ENCODE measurements at regions not wholly inside any gene's neighbourhood (a gene's known extent, or its start where the extent isn't known, plus 50 kb on each side); places are given as distances from the start of the nearest gene placed in this dataset.

DNA sequence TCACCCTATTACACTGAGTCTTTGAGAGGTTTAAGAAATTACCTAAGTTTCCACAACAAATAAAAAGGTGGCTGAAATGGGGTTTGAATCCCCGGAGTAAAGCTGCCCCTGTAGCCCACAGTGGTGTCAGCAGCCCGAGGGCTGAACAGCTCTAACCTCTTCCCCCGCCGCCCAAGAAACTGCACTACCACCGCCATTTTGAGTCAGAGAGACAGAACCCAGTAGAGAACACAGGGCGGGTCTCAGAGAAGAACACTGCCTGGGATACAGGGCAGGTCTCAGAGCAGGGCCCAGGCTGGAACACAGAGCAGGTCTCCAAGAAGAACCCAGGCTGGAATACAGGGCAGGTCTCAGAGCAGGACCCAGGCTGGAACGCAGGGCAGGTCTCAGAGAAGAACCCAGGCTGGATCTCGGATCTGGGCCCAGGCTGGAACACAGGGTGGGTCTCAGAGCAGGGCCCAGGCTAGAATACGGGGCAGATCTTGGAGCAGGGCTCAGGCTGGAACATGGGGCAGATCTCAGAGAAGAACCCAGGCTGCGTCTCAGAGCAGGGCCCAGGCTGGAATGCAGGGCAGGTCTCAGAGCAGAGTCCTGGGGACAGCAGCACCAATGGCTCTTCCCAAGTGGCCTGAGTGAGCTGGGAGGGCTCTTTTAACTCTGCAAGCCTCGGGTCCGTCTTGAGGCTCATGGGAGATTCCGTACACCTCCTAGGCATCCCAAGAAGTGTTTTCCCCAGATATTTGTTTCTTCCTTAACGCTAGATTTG is 85.9 kb upstream of the LANCL2 start:
- Mint-ChIP-seq H3K36me3 (ENCODE audit: low read depth) (no peaks in the 10 kb centered on the region), H3K27me3 (ENCODE audit: insufficient read depth) (no peaks in the 10 kb centered on the region), H3K4me1 (peaks cover 1% of the 10 kb centered on the region), H3K27ac (no peak overlapping the region), H3K4me3 (no peak overlapping the region), H3K9me3 (no peaks in the 10 kb centered on the region)
- WGBS, 2 experiments (ENCODE audit: insufficient coverage in 1 of 2, insufficient read length in 1 of 2), result 86 to 88% methylated on average over 8 to 14 of the region's 14 CpGs
- Histone ChIP-seq H3K27ac (ENCODE audit: low read depth, low read length) (no peak overlapping the region), H3K4me3 (ENCODE audit: low read length) (no peak overlapping the region), H3K9me3 (ENCODE audit: control insufficient read depth, low read length) (no peaks in the 10 kb centered on the region), H3K9ac (ENCODE audit: extremely low read depth, low read length, poor library complexity, severe bottlenecking) (no peak overlapping the region), H3K4me1 (ENCODE audit: control insufficient read depth, insufficient read depth, low read length) (no peaks in the 10 kb centered on the region), H3K36me3 (ENCODE audit: control insufficient read depth, insufficient read depth, low read length) (no peaks in the 10 kb centered on the region), H3K27me3 (ENCODE audit: control insufficient read depth, insufficient read depth, low read length, poor library complexity, severe bottlenecking) (no peaks in the 10 kb centered on the region)
- DNase-seq, result no peak
- TF ChIP-seq, protein P1, sequence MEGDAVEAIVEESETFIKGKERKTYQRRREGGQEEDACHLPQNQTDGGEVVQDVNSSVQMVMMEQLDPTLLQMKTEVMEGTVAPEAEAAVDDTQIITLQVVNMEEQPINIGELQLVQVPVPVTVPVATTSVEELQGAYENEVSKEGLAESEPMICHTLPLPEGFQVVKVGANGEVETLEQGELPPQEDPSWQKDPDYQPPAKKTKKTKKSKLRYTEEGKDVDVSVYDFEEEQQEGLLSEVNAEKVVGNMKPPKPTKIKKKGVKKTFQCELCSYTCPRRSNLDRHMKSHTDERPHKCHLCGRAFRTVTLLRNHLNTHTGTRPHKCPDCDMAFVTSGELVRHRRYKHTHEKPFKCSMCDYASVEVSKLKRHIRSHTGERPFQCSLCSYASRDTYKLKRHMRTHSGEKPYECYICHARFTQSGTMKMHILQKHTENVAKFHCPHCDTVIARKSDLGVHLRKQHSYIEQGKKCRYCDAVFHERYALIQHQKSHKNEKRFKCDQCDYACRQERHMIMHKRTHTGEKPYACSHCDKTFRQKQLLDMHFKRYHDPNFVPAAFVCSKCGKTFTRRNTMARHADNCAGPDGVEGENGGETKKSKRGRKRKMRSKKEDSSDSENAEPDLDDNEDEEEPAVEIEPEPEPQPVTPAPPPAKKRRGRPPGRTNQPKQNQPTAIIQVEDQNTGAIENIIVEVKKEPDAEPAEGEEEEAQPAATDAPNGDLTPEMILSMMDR (conservative IDR thresholded peaks at IDR 0.05), result no peak

DNA sequence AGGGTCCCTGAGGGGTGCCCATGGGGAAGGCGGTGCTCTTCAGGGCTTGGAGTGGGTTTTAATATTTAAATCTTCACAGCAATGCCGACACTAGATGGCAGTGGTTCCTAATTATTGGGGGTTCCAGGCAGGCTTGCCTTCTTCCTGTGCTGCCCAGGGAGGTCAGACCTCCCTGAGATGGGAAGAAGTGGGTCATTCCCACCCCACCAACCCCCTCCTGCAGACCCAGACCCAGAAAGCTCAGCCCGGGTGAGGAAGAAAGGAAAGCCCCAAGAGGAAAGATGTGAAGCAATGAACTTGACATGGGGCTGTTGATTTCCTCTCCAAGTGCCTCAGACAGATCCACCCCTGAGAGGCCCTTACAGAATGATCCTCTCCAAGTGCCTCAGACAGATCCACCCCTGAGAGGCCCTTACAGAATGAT is 85.1 kb upstream of the LANCL2 start:
- no peak overlapping the region for H3K4me3 ChIP-seq (ENCODE audit: low read length)
- peaks cover 1% of the 10 kb centered on the region for H3K4me1 Mint-ChIP-seq
- no peak overlapping the region for H3K4me3 Mint-ChIP-seq
- H3K9me3 Mint-ChIP-seq, result no peaks in the 10 kb centered on the region
- no peaks in the 10 kb centered on the region for H3K4me1 ChIP-seq (ENCODE audit: control insufficient read depth, insufficient read depth, low read length)
- peak; percentile 91 for DNase-seq
- WGBS, 2 experiments (ENCODE audit: insufficient coverage in 1 of 2, insufficient read length in 1 of 2), result 19% methylated on average over 3 of the region's 3 CpGs; no CpG with 5 or more reads in 1 of the 2 experiments
- no peaks in the 10 kb centered on the region for H3K36me3 ChIP-seq (ENCODE audit: control insufficient read depth, insufficient read depth, low read length)
- H3K36me3 Mint-ChIP-seq (ENCODE audit: low read depth), result no peaks in the 10 kb centered on the region
- H3K27ac ChIP-seq (ENCODE audit: low read depth, low read length), result no peak overlapping the region
- TF ChIP-seq, protein P1 (conservative IDR thresholded peaks at IDR 0.05), result peak; percentile 84
- H3K9me3 ChIP-seq (ENCODE audit: control insufficient read depth, low read length), result no peaks in the 10 kb centered on the region
- no peak overlapping the region for H3K27ac Mint-ChIP-seq
- no peak overlapping the region for H3K9ac ChIP-seq (ENCODE audit: extremely low read depth, low read length, poor library complexity, severe bottlenecking)
- no peaks in the 10 kb centered on the region for H3K27me3 ChIP-seq (ENCODE audit: control insufficient read depth, insufficient read depth, low read length, poor library complexity, severe bottlenecking)
- no peaks in the 10 kb centered on the region for H3K27me3 Mint-ChIP-seq (ENCODE audit: insufficient read depth)

DNA sequence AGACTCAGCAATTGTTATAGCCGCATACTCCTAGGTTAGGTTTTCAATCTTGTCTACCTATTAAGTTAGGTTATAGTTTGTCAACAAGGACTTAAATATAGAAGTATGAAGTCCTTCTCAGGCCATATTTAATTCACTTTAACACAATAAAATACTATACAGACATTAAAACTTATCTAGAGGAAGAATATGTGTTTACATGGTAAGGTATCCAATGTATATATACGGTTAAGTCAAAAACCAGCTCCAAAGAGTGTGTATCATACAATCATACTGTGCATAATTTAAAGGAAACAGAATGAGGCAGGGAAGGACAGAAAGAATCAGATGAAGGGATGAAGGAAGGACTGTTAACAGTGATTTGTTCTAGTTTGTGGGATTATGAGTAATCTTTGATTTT is 79.5 kb upstream of the LANCL2 start:
- H3K36me3 ChIP-seq (ENCODE audit: control insufficient read depth, insufficient read depth, low read length), result no peaks in the 10 kb centered on the region
- no peak overlapping the region for H3K9ac ChIP-seq (ENCODE audit: extremely low read depth, low read length, poor library complexity, severe bottlenecking)
- no peaks in the 10 kb centered on the region for H3K4me1 ChIP-seq (ENCODE audit: control insufficient read depth, insufficient read depth, low read length)
- no peaks in the 10 kb centered on the region for H3K36me3 Mint-ChIP-seq (ENCODE audit: low read depth)
- H3K27ac Mint-ChIP-seq, result no peak overlapping the region
- H3K9me3 ChIP-seq (ENCODE audit: control insufficient read depth, low read length), result no peaks in the 10 kb centered on the region
- H3K9me3 Mint-ChIP-seq, result no peaks in the 10 kb centered on the region
- H3K27me3 Mint-ChIP-seq (ENCODE audit: insufficient read depth), result no peaks in the 10 kb centered on the region
- DNase-seq, result no peak
- no peak overlapping the region for H3K4me3 Mint-ChIP-seq
- WGBS, 2 experiments (ENCODE audit: insufficient coverage in 1 of 2, insufficient read length in 1 of 2), result 95 to 100% methylated on average over 1 to 2 of the region's 2 CpGs
- TF ChIP-seq, protein P1 (conservative IDR thresholded peaks at IDR 0.05), result no peak
- H3K4me1 Mint-ChIP-seq, result no peaks in the 10 kb centered on the region
- no peak overlapping the region for H3K27ac ChIP-seq (ENCODE audit: low read depth, low read length)
- no peaks in the 10 kb centered on the region for H3K27me3 ChIP-seq (ENCODE audit: control insufficient read depth, insufficient read depth, low read length, poor library complexity, severe bottlenecking)
- H3K4me3 ChIP-seq (ENCODE audit: low read length), result no peak overlapping the region
